ENCODE measurements at regions not wholly inside any gene's neighbourhood (a gene's known extent, or its start where the extent isn't known, plus 50 kb on each side); places are given as distances from the start of the nearest gene placed in this dataset.
"Not testable (repeated sequence)": the region's sequence is repeated elsewhere in the genome, so short reads cannot be mapped to it uniquely, and the experiment has no call there.

- Histone ChIP-seq H3K9me3 (no peaks in the 10 kb centered on the region), H3K4me3 (no peak overlapping the region), H3K4me1 (peaks cover 18% of the 10 kb centered on the region), H3K36me3 (replicated peaks) (no peaks in the 10 kb centered on the region), H3K27me3 (ENCODE audit: low read depth) (no peaks in the 10 kb centered on the region)
- in situ Hi-C loops (cut with MboI; ENCODE audit: low sequenced_read_pairs) = no loop called here
- DNase-seq (ENCODE audit: low spot score in 2 of 2) = no peak
Measured at GRCh38 chr6:111925296-111925695, 52.0 kb upstream of the FYN start.

GRCh38 chr6:111926731-111927302, 53.6 kb upstream of the FYN start:
- in situ Hi-C loops (cut with MboI; ENCODE audit: low sequenced_read_pairs) = no loop called here
- no peaks in the 10 kb centered on the region for H3K9me3 ChIP-seq

GRCh38 chr6:111927321-111927720, 54.1 kb upstream of the FYN start:
- Histone ChIP-seq H3K4me3 (no peak overlapping the region), H3K4me1 (peaks cover 15% of the 10 kb centered on the region), H3K27me3 (ENCODE audit: low read depth) (no peaks in the 10 kb centered on the region), H3K9me3 (no peaks in the 10 kb centered on the region), H3K36me3 (replicated peaks) (no peaks in the 10 kb centered on the region)
- DNase-seq (ENCODE audit: low spot score in 2 of 2) = no peak
- in situ Hi-C loops (cut with MboI; ENCODE audit: low sequenced_read_pairs) = no loop called here

More at GRCh38 chr6:111926731-111927302, 53.6 kb upstream of the FYN start:
- Histone ChIP-seq H3K4me3 (no peak overlapping the region), H3K4me1 (peaks cover 18% of the 10 kb centered on the region), H3K36me3 (replicated peaks) (no peaks in the 10 kb centered on the region), H3K27me3 (ENCODE audit: low read depth) (no peaks in the 10 kb centered on the region)
- no peak for DNase-seq (ENCODE audit: low spot score in 2 of 2)

GRCh38 chr6:111928139-111928538, 54.9 kb upstream of the FYN start:
- no peak for DNase-seq (ENCODE audit: low spot score in 2 of 2)
- in situ Hi-C loops (cut with MboI; ENCODE audit: low sequenced_read_pairs) = no loop called here
- Histone ChIP-seq H3K4me1 (peaks cover 7% of the 10 kb centered on the region), H3K9me3 (no peaks in the 10 kb centered on the region), H3K4me3 (no peak overlapping the region), H3K36me3 (replicated peaks) (no peaks in the 10 kb centered on the region), H3K27me3 (ENCODE audit: low read depth) (0 out of 2 replicates have a peak, but pooled peaks cover 6% of the 10 kb centered on the region)

GRCh38 chr6:111934611-111935010, 61.4 kb upstream of the FYN start:
- H3K36me3 ChIP-seq (replicated peaks); in situ Hi-C loops (cut with MboI; ENCODE audit: low sequenced_read_pairs); H3K9me3 ChIP-seq; DNase-seq (ENCODE audit: low spot score in 2 of 2); H3K27me3 ChIP-seq (ENCODE audit: low read depth); H3K4me1 ChIP-seq; H3K4me3 ChIP-seq: not testable (repeated sequence)

- in situ Hi-C loops (cut with MboI; ENCODE audit: low sequenced_read_pairs) = no loop called here
- H3K36me3 ChIP-seq (replicated peaks) = no peaks in the 10 kb centered on the region
- H3K4me3 ChIP-seq = no peak overlapping the region
- DNase-seq (ENCODE audit: low spot score in 2 of 2) = no peak
- 0 out of 2 replicates have a peak, but pooled peaks cover 6% of the 10 kb centered on the region for H3K27me3 ChIP-seq (ENCODE audit: low read depth)
- H3K9me3 ChIP-seq = no peaks in the 10 kb centered on the region
- no peaks in the 10 kb centered on the region for H3K4me1 ChIP-seq
Measured at GRCh38 chr6:111936718-111937117, 63.5 kb upstream of the FYN start.

- H3K4me3 ChIP-seq = no peak overlapping the region
- no peaks in the 10 kb centered on the region for H3K4me1 ChIP-seq
- H3K27me3 ChIP-seq (ENCODE audit: low read depth) = no peaks in the 10 kb centered on the region
- no peak for DNase-seq (ENCODE audit: low spot score in 2 of 2)
- in situ Hi-C loops (cut with MboI; ENCODE audit: low sequenced_read_pairs) = no loop called here
- H3K9me3 ChIP-seq = no peaks in the 10 kb centered on the region
- no peaks in the 10 kb centered on the region for H3K36me3 ChIP-seq (replicated peaks)
Measured at GRCh38 chr6:111938710-111939109, 65.5 kb upstream of the FYN start.

GRCh38 chr6:111939902-111940301, 66.7 kb upstream of the FYN start:
- DNase-seq (ENCODE audit: low spot score in 2 of 2) = no peak
- no peaks in the 10 kb centered on the region for H3K36me3 ChIP-seq (replicated peaks)
- no peaks in the 10 kb centered on the region for H3K9me3 ChIP-seq
- in situ Hi-C loops (cut with MboI; ENCODE audit: low sequenced_read_pairs) = no loop called here
- no peak overlapping the region for H3K4me3 ChIP-seq
- no peaks in the 10 kb centered on the region for H3K4me1 ChIP-seq
- H3K27me3 ChIP-seq (ENCODE audit: low read depth) = 0 out of 2 replicates have a peak, but pooled peaks cover under 1% of the 10 kb centered on the region

GRCh38 chr6:111940801-111941200, 67.5 kb upstream of the FYN start:
- Histone ChIP-seq H3K36me3 (replicated peaks) (no peaks in the 10 kb centered on the region), H3K27me3 (ENCODE audit: low read depth) (0 out of 2 replicates have a peak, but pooled peaks cover 3% of the 10 kb centered on the region), H3K4me3 (no peak overlapping the region), H3K9me3 (no peaks in the 10 kb centered on the region), H3K4me1 (no peaks in the 10 kb centered on the region)
- DNase-seq (ENCODE audit: low spot score in 2 of 2) = no peak
- in situ Hi-C loops (cut with MboI; ENCODE audit: low sequenced_read_pairs) = no loop called here

GRCh38 chr6:111941686-111942330, 68.6 kb upstream of the FYN start:
- no peak for DNase-seq (ENCODE audit: low spot score in 2 of 2)
- Histone ChIP-seq H3K9me3 (no peaks in the 10 kb centered on the region), H3K4me3 (no peak overlapping the region), H3K4me1 (no peaks in the 10 kb centered on the region), H3K36me3 (replicated peaks) (no peaks in the 10 kb centered on the region), H3K27me3 (ENCODE audit: low read depth) (0 out of 2 replicates have a peak, but pooled peaks cover 6% of the 10 kb centered on the region)
- in situ Hi-C loops (cut with MboI; ENCODE audit: low sequenced_read_pairs) = no loop called here

GRCh38 chr6:111942561-111942960, 69.3 kb upstream of the FYN start:
- no peak for DNase-seq (ENCODE audit: low spot score in 2 of 2)
- Histone ChIP-seq H3K9me3 (no peaks in the 10 kb centered on the region), H3K4me3 (no peak overlapping the region), H3K36me3 (replicated peaks) (no peaks in the 10 kb centered on the region), H3K4me1 (no peaks in the 10 kb centered on the region), H3K27me3 (ENCODE audit: low read depth) (0 out of 2 replicates have a peak, but pooled peaks cover 6% of the 10 kb centered on the region)
- in situ Hi-C loops (cut with MboI; ENCODE audit: low sequenced_read_pairs) = no loop called here

GRCh38 chr6:111943266-111943665, 70.0 kb upstream of the FYN start:
- in situ Hi-C loops (cut with MboI; ENCODE audit: low sequenced_read_pairs) = no loop called here
- Histone ChIP-seq H3K36me3 (replicated peaks) (no peaks in the 10 kb centered on the region), H3K9me3 (no peaks in the 10 kb centered on the region), H3K4me1 (peaks cover 1% of the 10 kb centered on the region; the same call in 1 of the 2 replicates), H3K4me3 (no peak overlapping the region), H3K27me3 (ENCODE audit: low read depth) (0 out of 2 replicates have a peak, but pooled peaks cover 6% of the 10 kb centered on the region)
- DNase-seq (ENCODE audit: low spot score in 2 of 2) = no peak

- Histone ChIP-seq H3K27me3 (ENCODE audit: low read depth) (0 out of 2 replicates have a peak, but pooled peaks cover 6% of the 10 kb centered on the region), H3K36me3 (replicated peaks) (no peaks in the 10 kb centered on the region), H3K9me3 (no peaks in the 10 kb centered on the region), H3K4me3 (no peak overlapping the region), H3K4me1 (peaks cover 6% of the 10 kb centered on the region; the same call in 1 of the 2 replicates)
- no peak for DNase-seq (ENCODE audit: low spot score in 2 of 2)
- in situ Hi-C loops (cut with MboI; ENCODE audit: low sequenced_read_pairs) = no loop called here
Measured at GRCh38 chr6:111943726-111944125, 70.5 kb upstream of the FYN start.

- 0 out of 2 replicates have a peak, but pooled peaks cover 9% of the 10 kb centered on the region for H3K27me3 ChIP-seq (ENCODE audit: low read depth)
- no peak for DNase-seq (ENCODE audit: low spot score in 2 of 2)
- H3K36me3 ChIP-seq (replicated peaks) = no peaks in the 10 kb centered on the region
- no peak overlapping the region for H3K4me3 ChIP-seq
- H3K9me3 ChIP-seq = no peaks in the 10 kb centered on the region
- in situ Hi-C loops (cut with MboI; ENCODE audit: low sequenced_read_pairs) = no loop called here
- H3K4me1 ChIP-seq = peaks cover 8% of the 10 kb centered on the region; the same call in 1 of the 2 replicates
Measured at GRCh38 chr6:111944541-111944940, 71.3 kb upstream of the FYN start.
